ENCODE measurements at regions not wholly inside any gene's neighbourhood (a gene's known extent, or its start where the extent isn't known, plus 50 kb on each side); places are given as distances from the start of the nearest gene placed in this dataset.

DNA sequence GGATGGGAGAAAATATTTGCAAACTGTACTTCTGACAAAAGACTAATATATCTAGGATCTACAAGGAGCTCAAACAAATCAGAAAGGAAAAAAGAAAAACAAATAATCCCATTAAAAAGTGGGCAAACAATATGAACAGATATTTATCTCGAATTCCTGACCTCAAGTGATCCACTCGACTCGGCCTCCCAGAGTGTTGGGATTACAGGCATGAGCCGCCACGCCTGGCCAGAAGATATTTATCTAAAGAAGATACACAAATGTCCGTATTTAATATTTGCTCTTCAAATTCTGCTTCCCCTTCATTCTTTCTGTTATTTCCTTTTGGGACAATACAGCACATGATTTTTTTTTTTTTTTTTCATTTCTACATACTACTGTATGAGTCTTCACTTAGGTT is 151.7 kb upstream of the GRM7 start:
- Histone ChIP-seq H3K9me3 (no peaks in the 10 kb centered on the region), H3K4me1 (no peaks in the 10 kb centered on the region), H3K36me3 (no peaks in the 10 kb centered on the region), H3K27ac (no peak overlapping the region), H3K4me3 (no peak overlapping the region), H3K27me3 (no peaks in the 10 kb centered on the region)
- no peak for DNase-seq (ENCODE audit: low spot score in 2 of 2)
- TF ChIP-seq, protein P1, sequence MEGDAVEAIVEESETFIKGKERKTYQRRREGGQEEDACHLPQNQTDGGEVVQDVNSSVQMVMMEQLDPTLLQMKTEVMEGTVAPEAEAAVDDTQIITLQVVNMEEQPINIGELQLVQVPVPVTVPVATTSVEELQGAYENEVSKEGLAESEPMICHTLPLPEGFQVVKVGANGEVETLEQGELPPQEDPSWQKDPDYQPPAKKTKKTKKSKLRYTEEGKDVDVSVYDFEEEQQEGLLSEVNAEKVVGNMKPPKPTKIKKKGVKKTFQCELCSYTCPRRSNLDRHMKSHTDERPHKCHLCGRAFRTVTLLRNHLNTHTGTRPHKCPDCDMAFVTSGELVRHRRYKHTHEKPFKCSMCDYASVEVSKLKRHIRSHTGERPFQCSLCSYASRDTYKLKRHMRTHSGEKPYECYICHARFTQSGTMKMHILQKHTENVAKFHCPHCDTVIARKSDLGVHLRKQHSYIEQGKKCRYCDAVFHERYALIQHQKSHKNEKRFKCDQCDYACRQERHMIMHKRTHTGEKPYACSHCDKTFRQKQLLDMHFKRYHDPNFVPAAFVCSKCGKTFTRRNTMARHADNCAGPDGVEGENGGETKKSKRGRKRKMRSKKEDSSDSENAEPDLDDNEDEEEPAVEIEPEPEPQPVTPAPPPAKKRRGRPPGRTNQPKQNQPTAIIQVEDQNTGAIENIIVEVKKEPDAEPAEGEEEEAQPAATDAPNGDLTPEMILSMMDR (IDR thresholded peaks at IDR 0.05) = no peak
- TF ChIP-seq EP300 (IDR thresholded peaks at IDR 0.05) = no peak
- TF ChIP-seq POLR2A (IDR thresholded peaks at IDR 0.05) = no peak
- 75 to 80% methylated on average over 6 of the region's 6 CpGs for WGBS, 2 donors

DNA sequence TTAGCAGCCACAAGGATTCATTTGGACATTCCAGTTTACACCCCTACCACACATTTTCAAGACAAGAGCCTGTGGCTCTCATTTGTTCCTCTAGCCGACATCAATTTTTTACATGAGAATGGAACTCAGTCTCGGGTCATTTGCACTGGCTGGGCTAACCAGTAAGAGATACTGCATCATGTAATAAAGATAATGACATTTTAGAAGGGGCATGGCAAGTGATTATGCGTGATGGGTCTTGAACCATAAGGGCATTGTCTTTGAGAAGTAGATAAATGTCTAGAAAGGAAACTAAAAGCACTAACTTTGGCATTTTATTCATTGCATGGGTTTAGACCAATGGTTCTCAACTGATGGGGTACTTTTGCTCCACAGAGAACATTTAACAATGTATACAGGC is 146.0 kb upstream of the GRM7 start:
- H3K4me1 ChIP-seq = no peaks in the 10 kb centered on the region
- H3K36me3 ChIP-seq = no peaks in the 10 kb centered on the region
- H3K9me3 ChIP-seq = no peaks in the 10 kb centered on the region
- no peaks in the 10 kb centered on the region for H3K27me3 ChIP-seq
- no peak for DNase-seq (ENCODE audit: low spot score in 2 of 2)
- no peak overlapping the region for H3K4me3 ChIP-seq
- TF ChIP-seq, protein P1 (IDR thresholded peaks at IDR 0.05) = no peak
- TF ChIP-seq EP300 (IDR thresholded peaks at IDR 0.05) (no peak), POLR2A (IDR thresholded peaks at IDR 0.05) (no peak)
- 80 to 91% methylated on average over 3 of the region's 3 CpGs for WGBS, 2 donors
- no peak overlapping the region for H3K27ac ChIP-seq

DNA sequence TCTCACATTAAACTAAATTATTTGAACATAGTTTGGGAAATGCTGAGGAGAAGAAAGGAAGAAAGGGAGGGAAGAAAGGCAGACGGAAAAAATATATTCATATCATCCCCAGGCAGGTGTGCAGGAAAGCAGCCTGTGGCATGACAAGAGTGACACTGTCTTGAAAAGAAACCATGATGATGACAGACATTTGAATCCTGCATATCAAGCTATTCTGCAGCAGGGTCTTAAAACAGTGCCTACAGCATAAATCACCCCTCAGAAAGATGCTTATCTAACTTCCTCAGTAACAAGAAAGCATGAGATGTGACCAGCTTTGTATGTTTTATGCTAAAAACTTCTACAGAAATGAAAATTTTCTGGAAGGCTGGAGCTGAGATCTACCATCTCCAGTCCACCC is 144.5 kb upstream of the GRM7 start:
- DNase-seq (ENCODE audit: low spot score in 2 of 2) = no peak
- Histone ChIP-seq H3K4me1 (no peaks in the 10 kb centered on the region), H3K9me3 (no peaks in the 10 kb centered on the region), H3K27me3 (no peaks in the 10 kb centered on the region), H3K4me3 (no peak overlapping the region), H3K27ac (no peak overlapping the region), H3K36me3 (no peaks in the 10 kb centered on the region)
- TF ChIP-seq, protein P1 (IDR thresholded peaks at IDR 0.05) = no peak
- TF ChIP-seq EP300 (IDR thresholded peaks at IDR 0.05) (no peak), POLR2A (IDR thresholded peaks at IDR 0.05) (no peak)
- WGBS, 2 donors = 41 to 61% methylated on average over 1 of the region's 1 CpG

DNA sequence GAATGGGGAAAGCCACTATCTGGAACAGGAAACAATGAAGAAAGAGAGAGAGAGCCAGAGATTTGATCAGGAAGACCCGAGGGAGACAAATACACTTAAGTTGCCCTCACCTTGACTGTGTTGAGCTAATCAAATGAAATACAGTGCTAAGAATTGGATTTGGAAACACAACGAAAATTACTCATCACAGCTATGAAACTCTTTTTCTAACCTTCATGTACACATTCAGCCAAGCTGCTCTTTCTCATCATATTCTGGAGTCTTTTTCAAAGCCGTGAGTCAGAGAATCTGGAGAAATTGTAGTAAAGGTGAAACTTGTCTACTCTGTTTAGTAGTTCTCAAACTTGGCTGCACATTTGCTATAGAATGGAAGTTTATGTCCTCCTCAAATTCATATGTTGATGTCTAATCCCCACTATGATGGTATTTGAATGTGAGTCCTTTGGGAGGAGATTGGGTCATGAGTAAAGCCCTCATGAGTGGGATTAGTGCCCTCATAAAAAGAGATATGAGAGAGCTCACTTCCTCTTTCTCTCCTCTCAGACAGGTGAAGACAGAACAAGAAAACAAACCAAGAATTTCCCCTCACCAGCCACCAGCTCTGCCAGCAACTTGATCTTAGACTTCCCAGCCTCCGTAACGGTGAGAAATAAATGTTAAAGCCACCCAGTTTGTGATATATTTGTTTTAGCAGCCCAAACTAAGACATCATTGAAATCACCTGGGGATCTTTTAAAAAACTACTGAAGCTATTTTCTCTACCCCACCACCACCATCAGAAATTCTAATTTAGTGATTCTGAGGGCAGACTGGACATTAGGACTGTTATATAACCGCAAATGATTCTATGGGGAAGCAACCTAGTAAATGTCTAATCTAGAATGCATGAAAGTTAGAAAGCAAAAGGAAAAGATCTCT is 143.6 kb upstream of the GRM7 start:
- 73 to 76% methylated on average over 6 of the region's 6 CpGs for WGBS, 2 donors
- H3K4me1 ChIP-seq = no peaks in the 10 kb centered on the region

DNA sequence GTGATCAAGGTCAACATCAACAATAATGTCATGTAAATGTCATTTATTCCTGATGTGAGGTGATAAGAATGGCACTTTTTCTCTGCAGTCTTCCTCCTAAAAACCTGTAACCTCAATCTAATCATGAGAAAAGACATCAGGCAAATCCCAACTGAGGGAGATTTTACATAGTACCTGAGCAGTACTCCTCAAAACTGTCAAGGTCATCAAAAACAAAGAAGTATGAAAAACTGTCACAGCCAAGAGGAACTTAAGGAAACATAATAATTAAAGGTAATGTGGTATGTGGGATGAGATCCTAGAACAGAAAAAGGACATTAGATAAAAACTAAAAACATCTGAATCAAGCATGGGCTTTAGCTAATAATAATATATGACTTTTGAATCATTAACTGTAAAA is 140.9 kb upstream of the GRM7 start:
- H3K27me3 ChIP-seq = no peaks in the 10 kb centered on the region
- no peak overlapping the region for H3K27ac ChIP-seq
- no peaks in the 10 kb centered on the region for H3K36me3 ChIP-seq
- TF ChIP-seq POLR2A (IDR thresholded peaks at IDR 0.05) = no peak
- no peak for TF ChIP-seq EP300 (IDR thresholded peaks at IDR 0.05)
- TF ChIP-seq, protein P1 (IDR thresholded peaks at IDR 0.05) = no peak
- H3K4me3 ChIP-seq = no peak overlapping the region
- H3K9me3 ChIP-seq = no peaks in the 10 kb centered on the region
- no peaks in the 10 kb centered on the region for H3K4me1 ChIP-seq
- DNase-seq (ENCODE audit: low spot score in 2 of 2) = no peak

More for the DNA sequence above, 143.6 kb upstream of the GRM7 start:
- Histone ChIP-seq H3K9me3 (no peaks in the 10 kb centered on the region), H3K27ac (no peak overlapping the region), H3K4me3 (no peak overlapping the region), H3K36me3 (no peaks in the 10 kb centered on the region), H3K27me3 (no peaks in the 10 kb centered on the region)
- TF ChIP-seq POLR2A (IDR thresholded peaks at IDR 0.05) (no peak), EP300 (IDR thresholded peaks at IDR 0.05) (no peak)
- TF ChIP-seq, protein P1 (IDR thresholded peaks at IDR 0.05) = no peak
- DNase-seq (ENCODE audit: low spot score in 2 of 2) = no peak
